Peyer's patch (tissue), 4 donors: ENCODE measurements at regions not wholly inside any gene's neighbourhood (a gene's known extent, or its start where the extent isn't known, plus 50 kb on each side); places are given as distances from the start of the nearest gene placed in this dataset.

ENCODE experiments used
- POLR2A ChIP-seq, 2 donors: fragments of 450-650 bp; IDR thresholded peaks; one replicate each; pipeline ENCODE4 v1.5.1; 2017; ENCODE audit warnings: antibody characterized with exemption in 2 of 2, mild to moderate bottlenecking in 2 of 2, moderate library complexity in 2 of 2
- TF ChIP-seq, protein P1 (sequence below), 6 experiments: fragments of 450-650 bp in 4 of 6; fragments of 200-600 bp in 2 of 6; sonication (generic) in 1 of 6; IDR thresholded peaks; one replicate each; pipeline ENCODE4 v1.5.1; 2017 to 2019; ENCODE audit warnings: antibody characterized with exemption in 6 of 6, mild to moderate bottlenecking in 3 of 6, moderate library complexity in 1 of 6

- no peak for TF ChIP-seq POLR2A (IDR thresholded peaks at IDR 0.05)
- TF ChIP-seq, protein P1, sequence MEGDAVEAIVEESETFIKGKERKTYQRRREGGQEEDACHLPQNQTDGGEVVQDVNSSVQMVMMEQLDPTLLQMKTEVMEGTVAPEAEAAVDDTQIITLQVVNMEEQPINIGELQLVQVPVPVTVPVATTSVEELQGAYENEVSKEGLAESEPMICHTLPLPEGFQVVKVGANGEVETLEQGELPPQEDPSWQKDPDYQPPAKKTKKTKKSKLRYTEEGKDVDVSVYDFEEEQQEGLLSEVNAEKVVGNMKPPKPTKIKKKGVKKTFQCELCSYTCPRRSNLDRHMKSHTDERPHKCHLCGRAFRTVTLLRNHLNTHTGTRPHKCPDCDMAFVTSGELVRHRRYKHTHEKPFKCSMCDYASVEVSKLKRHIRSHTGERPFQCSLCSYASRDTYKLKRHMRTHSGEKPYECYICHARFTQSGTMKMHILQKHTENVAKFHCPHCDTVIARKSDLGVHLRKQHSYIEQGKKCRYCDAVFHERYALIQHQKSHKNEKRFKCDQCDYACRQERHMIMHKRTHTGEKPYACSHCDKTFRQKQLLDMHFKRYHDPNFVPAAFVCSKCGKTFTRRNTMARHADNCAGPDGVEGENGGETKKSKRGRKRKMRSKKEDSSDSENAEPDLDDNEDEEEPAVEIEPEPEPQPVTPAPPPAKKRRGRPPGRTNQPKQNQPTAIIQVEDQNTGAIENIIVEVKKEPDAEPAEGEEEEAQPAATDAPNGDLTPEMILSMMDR (IDR thresholded peaks at IDR 0.05): no peak
Observed at GRCh38 chr3:177828208-177828565, 630.9 kb upstream of the TBL1XR1 start.
